Central memory CD8-positive, alpha-beta T cell (primary cell): ENCODE measurements at regions not wholly inside any gene's neighbourhood (a gene's known extent, or its start where the extent isn't known, plus 50 kb on each side); places are given as distances from the start of the nearest gene placed in this dataset.
"Not testable (repeated sequence)": the region's sequence is repeated elsewhere in the genome, so short reads cannot be mapped to it uniquely, and the experiment has no call there.

Experiments used
- ATAC-seq: fragments of 150-1000 bp; cut with Tn5 transposase; replicated peaks from 2 replicates; pipeline ENCODE4 v1.10.0; 2022; ENCODE audit warnings: mild to moderate bottlenecking, moderate FRiP score, moderate number of reproducible peaks; ENCODE audit not compliant: poor library complexity, severe bottlenecking; ENCODE audit errors: extremely low read depth
- DNase-seq, 2 donors: peaks; one replicate each; pipeline ENCODE4 v3.0.0; 2021; ENCODE audit warnings: low spot score in 2 of 2
- H3K27ac Mint-ChIP-seq: one replicate; pipeline ENCODE4 v1.8.0; 2022; ENCODE audit warnings: low read depth, mild to moderate bottlenecking, moderate library complexity, mixed read lengths
- H3K27me3 Mint-ChIP-seq: one replicate; pipeline ENCODE4 v1.8.0; 2022; ENCODE audit warnings: mixed read lengths
- H3K36me3 Mint-ChIP-seq: one replicate; pipeline ENCODE4 v1.8.0; 2022; ENCODE audit warnings: mild to moderate bottlenecking, moderate library complexity, mixed read lengths; ENCODE audit not compliant: insufficient read depth
- H3K4me1 Mint-ChIP-seq: one replicate; pipeline ENCODE4 v1.8.0; 2022; ENCODE audit warnings: mixed read lengths
- H3K4me3 Mint-ChIP-seq: one replicate; pipeline ENCODE4 v1.8.0; 2022; ENCODE audit warnings: mild to moderate bottlenecking, moderate library complexity, mixed read lengths
- H3K9me3 Mint-ChIP-seq: one replicate; pipeline ENCODE4 v1.8.0; 2022; ENCODE audit warnings: mixed read lengths

GRCh38 chr5:98217138-98217537, 556.3 kb upstream of the RGMB start:
- DNase-seq (no peak), ATAC-seq (no peak)
- Mint-ChIP-seq H3K36me3 (no peaks in the 10 kb centered on the region), H3K9me3 (no peaks in the 10 kb centered on the region), H3K4me3 (no peak overlapping the region), H3K27me3 (no peaks in the 10 kb centered on the region), H3K4me1 (no peaks in the 10 kb centered on the region), H3K27ac (no peak overlapping the region)

- Mint-ChIP-seq H3K27me3 (no peaks in the 10 kb centered on the region), H3K4me3 (no peak overlapping the region), H3K36me3 (no peaks in the 10 kb centered on the region), H3K27ac (no peak overlapping the region), H3K4me1 (no peaks in the 10 kb centered on the region), H3K9me3 (peaks cover 10% of the 10 kb centered on the region)
- no peak for DNase-seq
- ATAC-seq, result no peak
These were observed 554.6 kb upstream of the RGMB start for GRCh38 chr5:98218838-98219237.

GRCh38 chr5:98227489-98227888, 546.0 kb upstream of the RGMB start:
- Mint-ChIP-seq H3K27me3 (no peaks in the 10 kb centered on the region), H3K4me3 (no peak overlapping the region), H3K9me3 (peaks cover 24% of the 10 kb centered on the region), H3K27ac (no peak overlapping the region), H3K36me3 (no peaks in the 10 kb centered on the region), H3K4me1 (no peaks in the 10 kb centered on the region)
- ATAC-seq, result no peak
- DNase-seq, result no peak

- no peaks in the 10 kb centered on the region for H3K4me1 Mint-ChIP-seq
- H3K9me3 Mint-ChIP-seq, result peaks cover 12% of the 10 kb centered on the region
- H3K4me3 Mint-ChIP-seq, result no peak overlapping the region
- no peak overlapping the region for H3K27ac Mint-ChIP-seq
- ATAC-seq (no peak), DNase-seq (no peak)
- no peaks in the 10 kb centered on the region for H3K27me3 Mint-ChIP-seq
- H3K36me3 Mint-ChIP-seq, result no peaks in the 10 kb centered on the region
These were observed 542.4 kb upstream of the RGMB start for GRCh38 chr5:98231089-98231488.

DNA sequence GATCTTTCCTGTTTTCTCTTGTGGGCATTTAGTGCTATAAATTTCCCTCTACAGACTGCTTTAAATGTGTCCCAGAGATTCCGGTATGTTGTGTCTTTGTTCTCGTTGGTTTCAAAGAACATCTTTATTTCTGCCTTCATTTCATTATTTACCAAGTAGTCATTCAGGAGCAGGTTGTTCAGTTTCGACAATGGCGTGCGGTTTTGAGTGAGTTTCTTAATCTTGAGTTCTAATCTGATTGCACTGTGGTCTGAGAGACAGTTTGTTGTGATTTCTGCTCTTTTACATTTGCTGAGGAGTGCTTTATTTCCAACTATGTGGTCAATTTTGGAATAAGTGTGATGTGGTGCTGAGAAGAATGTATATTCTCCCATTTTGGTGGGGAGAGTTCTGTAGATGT, 535.7 kb upstream of the RGMB start:
- not testable (repeated sequence) for ATAC-seq, H3K4me1 Mint-ChIP-seq, H3K27ac Mint-ChIP-seq, H3K27me3 Mint-ChIP-seq, H3K4me3 Mint-ChIP-seq, H3K36me3 Mint-ChIP-seq, DNase-seq
- peaks cover 14% of the 10 kb centered on the region for H3K9me3 Mint-ChIP-seq

GRCh38 chr5:98243972-98244371, 529.5 kb upstream of the RGMB start:
- ATAC-seq, result no peak
- no peaks in the 10 kb centered on the region for H3K36me3 Mint-ChIP-seq
- DNase-seq, result no peak
- H3K27ac Mint-ChIP-seq, result no peak overlapping the region
- H3K27me3 Mint-ChIP-seq, result no peaks in the 10 kb centered on the region
- no peak overlapping the region for H3K4me3 Mint-ChIP-seq
- no peaks in the 10 kb centered on the region for H3K4me1 Mint-ChIP-seq
- H3K9me3 Mint-ChIP-seq, result peaks cover 18% of the 10 kb centered on the region

DNA sequence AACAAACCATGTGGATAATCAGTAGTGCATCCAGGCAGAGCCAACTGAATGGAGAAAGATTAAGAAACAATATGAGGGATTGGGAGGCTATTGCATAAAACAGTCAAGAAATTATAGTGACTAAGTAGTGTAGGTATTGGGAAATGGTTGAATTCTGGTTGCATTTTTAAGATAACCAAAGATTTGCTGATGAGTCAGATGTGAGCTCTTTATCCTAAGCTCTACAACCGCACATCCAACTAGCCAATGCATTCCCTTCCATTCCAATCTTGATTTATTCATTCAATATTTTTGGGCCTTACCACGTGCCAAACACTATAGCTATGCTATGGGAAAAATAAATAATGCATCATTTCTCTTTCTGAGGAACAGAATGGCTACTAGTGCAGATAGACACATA, 524.5 kb upstream of the RGMB start:
- Mint-ChIP-seq H3K36me3 (no peaks in the 10 kb centered on the region), H3K9me3 (peaks cover 5% of the 10 kb centered on the region), H3K27me3 (no peaks in the 10 kb centered on the region), H3K27ac (no peak overlapping the region), H3K4me3 (no peak overlapping the region), H3K4me1 (no peaks in the 10 kb centered on the region)
- ATAC-seq (no peak), DNase-seq (no peak)

DNA sequence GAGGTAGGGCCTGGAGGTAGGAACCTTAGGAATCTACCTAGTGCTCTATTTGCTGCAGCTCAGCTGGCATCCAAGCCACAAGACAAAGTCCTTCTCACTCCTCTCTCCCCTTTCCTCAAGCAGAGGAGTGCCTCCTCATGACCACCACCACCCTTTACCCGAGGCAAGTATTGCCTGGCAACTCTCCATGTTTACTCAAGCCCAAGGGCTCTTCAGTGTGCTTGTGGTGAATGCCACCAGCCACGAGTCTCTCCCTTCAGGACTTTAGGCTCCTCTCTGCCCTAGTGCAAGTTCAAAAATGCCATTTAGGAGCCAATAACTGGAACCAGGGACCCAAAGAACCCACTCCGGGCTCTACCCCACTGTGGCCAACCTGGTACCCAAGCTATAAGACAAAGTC, 514.5 kb upstream of the RGMB start:
- H3K27ac Mint-ChIP-seq, result no peak overlapping the region
- no peaks in the 10 kb centered on the region for H3K4me1 Mint-ChIP-seq
- ATAC-seq (no peak), DNase-seq (no peak)
- no peaks in the 10 kb centered on the region for H3K27me3 Mint-ChIP-seq
- no peak overlapping the region for H3K4me3 Mint-ChIP-seq
- no peaks in the 10 kb centered on the region for H3K36me3 Mint-ChIP-seq
- H3K9me3 Mint-ChIP-seq, result peaks cover 27% of the 10 kb centered on the region

DNA sequence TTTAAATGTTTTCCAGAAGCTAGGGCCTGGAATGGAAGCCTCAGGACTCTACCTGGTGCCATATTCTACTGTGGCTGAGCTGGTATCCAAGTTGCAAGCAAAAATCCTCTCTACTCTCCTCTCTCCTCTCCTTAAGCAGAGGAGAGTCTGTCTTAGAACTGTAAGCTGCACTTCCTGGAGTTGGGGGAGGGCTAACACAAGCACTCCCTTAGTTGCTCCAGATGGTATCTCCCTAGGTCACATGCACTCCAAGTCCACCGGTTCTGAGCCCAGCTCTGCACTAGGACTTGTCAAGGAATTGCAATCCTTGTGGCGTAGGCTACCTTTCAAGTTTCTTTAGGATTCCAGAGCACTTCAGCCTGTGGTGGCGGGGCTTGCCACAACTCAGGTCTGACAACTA, 513.9 kb upstream of the RGMB start:
- H3K9me3 Mint-ChIP-seq, result peaks cover 22% of the 10 kb centered on the region
- no peak overlapping the region for H3K27ac Mint-ChIP-seq
- H3K4me3 Mint-ChIP-seq, result no peak overlapping the region
- no peaks in the 10 kb centered on the region for H3K4me1 Mint-ChIP-seq
- no peaks in the 10 kb centered on the region for H3K27me3 Mint-ChIP-seq
- ATAC-seq (no peak), DNase-seq (no peak)
- H3K36me3 Mint-ChIP-seq, result no peaks in the 10 kb centered on the region

DNA sequence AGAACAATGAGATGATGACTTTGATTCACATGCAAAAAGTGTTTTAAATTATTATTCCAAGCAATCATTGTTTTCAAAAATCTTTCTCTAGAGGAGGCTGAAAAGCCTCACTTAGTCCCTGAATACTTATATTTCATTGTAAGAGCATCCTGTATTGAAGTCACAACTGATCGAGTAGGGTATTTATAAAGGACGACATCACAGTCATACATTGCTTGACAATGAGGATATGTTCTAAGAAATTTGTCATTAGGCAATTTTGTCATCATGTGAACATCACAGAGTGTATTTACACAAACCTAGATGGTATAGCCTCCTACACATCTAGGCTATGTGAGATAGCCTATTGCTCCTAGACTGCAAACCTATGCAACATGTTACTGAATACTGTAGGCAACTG, 510.4 kb upstream of the RGMB start:
- Mint-ChIP-seq H3K27ac (no peak overlapping the region), H3K4me1 (no peaks in the 10 kb centered on the region), H3K4me3 (no peak overlapping the region), H3K9me3 (peaks cover 23% of the 10 kb centered on the region), H3K27me3 (no peaks in the 10 kb centered on the region), H3K36me3 (no peaks in the 10 kb centered on the region)
- ATAC-seq (no peak), DNase-seq (no peak)

DNA sequence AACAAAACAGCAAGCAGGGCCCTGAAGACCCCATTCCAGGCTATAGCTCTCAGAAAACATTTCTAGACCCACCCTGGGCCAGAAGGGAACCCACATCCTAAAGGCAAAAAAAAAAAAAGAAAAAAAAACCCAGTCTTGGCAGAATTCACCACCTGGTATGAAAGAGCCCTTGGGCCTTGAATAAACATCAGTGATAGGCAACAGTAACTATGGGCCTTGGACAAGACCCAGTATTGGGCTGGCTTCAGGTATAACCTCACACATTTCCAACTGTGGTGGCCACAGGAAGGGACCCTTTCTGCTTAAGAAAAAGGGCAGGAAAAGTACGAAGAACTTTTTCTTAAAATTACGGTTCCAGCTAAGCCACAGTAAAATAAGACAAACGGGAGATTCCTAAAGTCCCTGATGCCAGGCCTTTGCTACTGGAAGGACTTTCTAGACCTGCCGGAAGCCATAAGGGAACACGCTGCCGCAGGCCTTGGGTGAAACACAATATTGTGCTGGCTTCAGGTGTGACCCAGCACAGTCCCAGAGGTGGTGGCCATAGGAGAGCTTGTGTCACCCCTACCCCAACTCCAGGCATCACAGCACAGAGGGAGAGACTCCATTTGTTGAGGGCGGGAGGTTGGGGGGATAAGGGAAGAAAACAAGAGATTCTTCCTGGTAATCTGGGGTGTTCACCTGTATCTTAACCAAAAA, 505.2 kb upstream of the RGMB start:
- Mint-ChIP-seq H3K4me3 (no peak overlapping the region), H3K9me3 (peaks cover 22% of the 10 kb centered on the region), H3K4me1 (no peaks in the 10 kb centered on the region), H3K27me3 (no peaks in the 10 kb centered on the region), H3K27ac (no peak overlapping the region), H3K36me3 (no peaks in the 10 kb centered on the region)
- ATAC-seq (no peak), DNase-seq (no peak)

DNA sequence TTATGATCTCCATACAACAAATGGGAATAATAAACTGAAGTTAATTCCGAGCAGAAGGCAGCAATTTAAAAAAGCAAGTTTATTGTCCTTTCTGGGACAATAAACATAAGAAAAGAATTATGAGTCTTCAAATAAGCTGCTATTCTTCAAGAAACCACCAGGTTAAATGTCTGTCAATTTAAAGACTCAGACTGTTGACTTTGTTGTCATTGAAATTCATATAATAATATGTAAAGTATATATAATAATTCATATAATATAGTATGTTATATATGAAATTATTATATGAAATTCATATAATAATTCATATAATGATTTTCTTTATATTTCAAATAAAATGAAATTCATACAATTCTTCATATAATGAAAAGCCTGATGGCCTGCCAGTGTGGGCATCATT, 497.5 kb upstream of the RGMB start:
- H3K9me3 Mint-ChIP-seq, result no peaks in the 10 kb centered on the region
- H3K27me3 Mint-ChIP-seq, result no peaks in the 10 kb centered on the region
- no peaks in the 10 kb centered on the region for H3K4me1 Mint-ChIP-seq
- ATAC-seq (no peak), DNase-seq (no peak)
- H3K4me3 Mint-ChIP-seq, result no peak overlapping the region
- no peak overlapping the region for H3K27ac Mint-ChIP-seq
- H3K36me3 Mint-ChIP-seq, result no peaks in the 10 kb centered on the region

DNA sequence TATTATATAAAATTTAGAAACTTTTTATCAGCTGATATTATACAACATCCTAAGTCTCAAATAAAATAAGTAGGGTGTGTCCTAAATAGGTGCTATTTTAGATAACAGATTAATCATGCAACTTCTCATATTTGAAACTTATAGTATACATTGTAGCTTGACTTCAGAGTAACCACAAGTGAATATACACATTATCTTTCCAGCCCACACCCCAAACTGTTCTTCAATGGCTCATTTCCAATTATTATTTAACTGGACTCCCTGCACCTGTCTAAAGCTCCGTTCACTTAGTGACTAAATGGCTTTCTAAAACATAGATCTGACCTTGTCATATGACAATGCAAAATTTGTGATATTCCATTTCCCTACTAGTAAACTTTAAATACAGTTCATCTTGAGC, 490.9 kb upstream of the RGMB start:
- no peaks in the 10 kb centered on the region for H3K36me3 Mint-ChIP-seq
- peaks cover 7% of the 10 kb centered on the region for H3K9me3 Mint-ChIP-seq
- no peaks in the 10 kb centered on the region for H3K4me1 Mint-ChIP-seq
- H3K4me3 Mint-ChIP-seq, result no peak overlapping the region
- DNase-seq (no peak), ATAC-seq (no peak)
- H3K27ac Mint-ChIP-seq, result no peak overlapping the region
- no peaks in the 10 kb centered on the region for H3K27me3 Mint-ChIP-seq

- Mint-ChIP-seq H3K27me3 (no peaks in the 10 kb centered on the region), H3K4me3 (no peak overlapping the region), H3K4me1 (no peaks in the 10 kb centered on the region), H3K9me3 (peaks cover 7% of the 10 kb centered on the region), H3K36me3 (no peaks in the 10 kb centered on the region), H3K27ac (no peak overlapping the region)
- ATAC-seq (no peak), DNase-seq (no peak)
These were observed 481.0 kb upstream of the RGMB start for GRCh38 chr5:98292496-98292895.
